ENCODE measurements at regions not wholly inside any gene's neighbourhood (a gene's known extent, or its start where the extent isn't known, plus 50 kb on each side); places are given as distances from the start of the nearest gene placed in this dataset.

DNA sequence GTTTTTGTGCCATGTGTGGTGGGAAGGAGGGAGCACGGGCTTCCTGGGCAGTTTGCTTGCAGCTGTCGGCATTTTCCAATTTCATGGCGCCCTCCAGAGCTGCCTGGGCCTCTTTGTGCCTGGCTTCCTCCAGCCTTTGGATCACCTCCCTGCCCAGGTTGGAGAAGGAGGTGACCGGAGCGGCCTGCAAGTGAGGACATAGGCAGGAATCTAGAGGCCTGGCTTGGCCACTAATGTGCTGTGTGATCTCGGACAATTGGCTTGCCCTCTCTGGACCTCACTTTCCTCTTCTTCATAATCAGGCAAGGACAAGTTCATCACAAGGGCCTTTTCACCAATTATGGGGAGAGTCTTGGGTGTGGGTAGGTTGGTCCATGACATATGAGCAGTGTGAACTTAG is 245.1 kb downstream of the MATN1 start:
- ATAC-seq (replicated peaks in 1 of 2) (no peak), DNase-seq (no peak)
- H3K36me3 Mint-ChIP-seq (ENCODE audit: insufficient read depth in 2 of 2), result peaks cover 7% of the 10 kb centered on the region in 2 donors
- no peak overlapping the region for H3K27ac Mint-ChIP-seq
- H3K4me3 Mint-ChIP-seq, result no peak overlapping the region
- no peaks in the 10 kb centered on the region for H3K4me1 Mint-ChIP-seq (ENCODE audit: low read depth)
- H3K9me3 Mint-ChIP-seq, result peaks cover 4 to 9% of the 10 kb centered on the region in 2 donors
- H3K27me3 Mint-ChIP-seq (ENCODE audit: low read depth), result peaks cover 7% of the 10 kb centered on the region

DNA sequence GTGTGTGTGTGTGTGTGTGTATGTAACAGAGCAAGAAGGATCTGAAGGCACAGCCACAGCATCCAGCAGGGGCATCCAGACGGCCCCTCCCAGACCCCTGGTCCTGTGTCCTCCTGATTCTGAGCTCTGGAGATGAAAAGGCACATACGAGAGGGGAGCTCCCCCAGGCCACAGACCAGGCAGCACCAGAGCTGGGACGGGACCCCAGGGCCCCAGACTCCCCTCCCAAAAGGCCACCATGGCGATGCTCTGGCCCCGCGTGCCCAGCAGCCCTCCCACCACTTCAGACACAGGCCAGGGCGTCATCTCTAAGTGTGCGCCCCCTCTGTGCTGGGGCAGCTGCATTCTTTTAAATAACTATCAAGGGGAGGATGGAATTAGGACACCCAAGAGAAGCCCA is 245.8 kb downstream of the MATN1 start:
- H3K27ac Mint-ChIP-seq, result no peak overlapping the region
- no peaks in the 10 kb centered on the region for H3K4me1 Mint-ChIP-seq (ENCODE audit: low read depth)
- H3K4me3 Mint-ChIP-seq, result no peak overlapping the region
- no peak for DNase-seq
- H3K36me3 Mint-ChIP-seq (ENCODE audit: insufficient read depth in 2 of 2), result peaks cover 7% of the 10 kb centered on the region in 2 donors
- peaks cover 4 to 9% of the 10 kb centered on the region in 2 donors for H3K9me3 Mint-ChIP-seq
- ATAC-seq (replicated peaks in 1 of 2), result no peak
- peaks cover 7% of the 10 kb centered on the region for H3K27me3 Mint-ChIP-seq (ENCODE audit: low read depth)

DNA sequence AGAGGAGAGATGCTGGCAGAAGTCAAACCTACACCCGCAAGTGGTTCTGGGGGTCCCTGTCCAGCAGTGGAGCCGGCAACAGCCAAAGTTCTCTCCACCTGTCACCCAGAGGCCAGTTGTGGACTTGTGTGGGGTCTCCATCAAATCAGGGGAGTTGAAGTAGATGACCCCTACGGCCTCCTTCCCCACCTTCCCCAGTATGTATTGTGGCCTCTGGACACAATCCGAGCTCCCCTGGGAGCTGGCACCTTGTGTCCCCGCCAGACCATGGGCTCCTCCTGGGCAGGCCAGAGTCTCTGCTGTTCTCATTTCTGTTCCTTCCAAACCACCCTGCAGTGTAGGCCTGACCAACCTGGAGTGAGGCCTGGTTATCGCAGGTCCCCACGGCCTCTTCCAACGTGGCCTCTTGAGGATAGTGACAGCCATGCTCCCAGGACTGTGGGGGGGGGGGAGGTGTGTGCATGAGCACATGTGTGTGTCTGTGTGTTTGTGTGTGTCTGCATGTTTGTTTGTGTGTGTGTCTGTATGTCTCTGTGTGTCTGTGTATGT is 246.4 kb downstream of the MATN1 start:
- no peak overlapping the region for H3K4me3 Mint-ChIP-seq
- peaks cover 4 to 9% of the 10 kb centered on the region in 2 donors for H3K9me3 Mint-ChIP-seq
- no peak for DNase-seq
- H3K4me1 Mint-ChIP-seq (ENCODE audit: low read depth), result no peaks in the 10 kb centered on the region
- H3K27me3 Mint-ChIP-seq (ENCODE audit: low read depth), result peaks cover 7% of the 10 kb centered on the region
- H3K36me3 Mint-ChIP-seq (ENCODE audit: insufficient read depth in 2 of 2), result peaks cover 5 to 7% of the 10 kb centered on the region in 2 donors
- no peak overlapping the region for H3K27ac Mint-ChIP-seq
- ATAC-seq (replicated peaks in 1 of 2), result no peak

DNA sequence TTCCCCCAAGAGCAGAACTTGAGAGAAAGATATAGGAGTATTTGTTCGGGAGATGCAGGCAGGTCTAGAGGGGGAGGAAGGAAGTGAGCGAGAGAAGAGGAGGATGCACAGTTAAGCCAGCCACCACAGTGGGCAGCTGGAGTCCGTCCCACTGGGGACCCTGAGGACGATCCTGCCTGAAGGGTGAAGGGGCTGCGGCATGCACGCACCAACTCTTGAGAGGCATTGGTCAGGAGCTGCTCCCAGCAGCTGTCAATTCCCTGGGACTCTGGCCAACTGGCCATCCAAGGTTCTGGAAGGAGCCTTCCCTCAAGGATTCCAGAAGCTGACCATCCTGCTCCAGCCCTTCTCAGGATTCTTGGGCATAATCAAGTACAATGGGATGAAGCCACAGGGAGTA is 246.9 kb downstream of the MATN1 start:
- ATAC-seq (replicated peaks in 1 of 2) (no peak), DNase-seq (no peak)
- Mint-ChIP-seq H3K9me3 (peaks cover 4 to 5% of the 10 kb centered on the region in 2 donors), H3K27ac (no peak overlapping the region), H3K36me3 (ENCODE audit: insufficient read depth in 2 of 2) (peaks cover under 1 to 3% of the 10 kb centered on the region in 2 donors), H3K27me3 (ENCODE audit: low read depth) (peaks cover 7% of the 10 kb centered on the region), H3K4me3 (no peak overlapping the region), H3K4me1 (ENCODE audit: low read depth) (peaks cover 2% of the 10 kb centered on the region)

DNA sequence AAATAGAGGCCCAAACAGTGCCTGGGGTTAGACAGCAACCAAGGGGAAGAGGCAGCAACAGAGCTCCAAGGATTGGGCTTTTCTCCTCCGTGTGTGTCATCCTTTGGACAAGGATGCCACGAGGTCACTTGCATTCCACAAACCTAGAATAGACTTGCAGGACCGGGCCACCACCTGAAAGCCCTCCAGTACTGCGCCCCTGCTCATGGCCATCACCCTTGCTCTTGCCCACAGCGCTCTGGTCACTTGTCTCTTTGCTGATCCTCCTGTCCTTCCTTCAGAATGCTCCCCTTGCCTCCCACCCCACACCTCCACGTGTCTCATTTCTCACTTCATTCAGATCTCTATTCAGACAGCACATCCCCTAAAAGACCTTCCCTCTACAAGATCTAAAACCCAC is 247.4 kb downstream of the MATN1 start:
- Mint-ChIP-seq H3K9me3 (peaks cover 4 to 5% of the 10 kb centered on the region in 2 donors), H3K27ac (no peak overlapping the region), H3K4me3 (no peak overlapping the region), H3K27me3 (ENCODE audit: low read depth) (peaks cover 7% of the 10 kb centered on the region), H3K4me1 (ENCODE audit: low read depth) (peaks cover 6% of the 10 kb centered on the region), H3K36me3 (ENCODE audit: insufficient read depth in 2 of 2) (peaks cover 0 to 3% of the 10 kb centered on the region in 2 donors)
- no peak for DNase-seq
- ATAC-seq (replicated peaks in 1 of 2), result no peak

DNA sequence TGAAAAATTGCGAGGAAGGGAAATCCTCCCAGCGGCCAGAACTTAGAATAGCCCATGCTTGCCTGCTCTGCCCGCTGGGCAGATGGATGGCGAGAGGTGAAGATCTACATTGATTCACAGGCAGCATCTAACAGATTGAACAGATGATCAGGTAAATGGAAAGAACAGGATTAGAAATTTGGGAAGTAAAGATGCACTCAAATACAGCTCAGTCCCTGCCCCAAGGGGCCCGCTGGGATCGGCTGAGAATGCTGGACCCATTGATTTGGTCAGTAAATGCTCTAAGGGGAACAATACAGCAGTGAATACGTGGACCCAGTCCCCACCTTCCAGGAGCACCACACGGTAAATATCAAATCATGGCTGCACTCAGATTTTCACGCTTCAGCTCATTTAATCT is 248.2 kb downstream of the MATN1 start:
- ATAC-seq (replicated peaks in 1 of 2) (no peak), DNase-seq (no peak)
- no peaks in the 10 kb centered on the region for H3K36me3 Mint-ChIP-seq (ENCODE audit: insufficient read depth in 2 of 2)
- H3K4me3 Mint-ChIP-seq, result no peak overlapping the region
- peaks cover 0 to 2% of the 10 kb centered on the region in 2 donors for H3K9me3 Mint-ChIP-seq
- H3K4me1 Mint-ChIP-seq (ENCODE audit: low read depth), result peaks cover 6% of the 10 kb centered on the region
- peaks cover 7% of the 10 kb centered on the region for H3K27me3 Mint-ChIP-seq (ENCODE audit: low read depth)
- H3K27ac Mint-ChIP-seq, result no peak overlapping the region

DNA sequence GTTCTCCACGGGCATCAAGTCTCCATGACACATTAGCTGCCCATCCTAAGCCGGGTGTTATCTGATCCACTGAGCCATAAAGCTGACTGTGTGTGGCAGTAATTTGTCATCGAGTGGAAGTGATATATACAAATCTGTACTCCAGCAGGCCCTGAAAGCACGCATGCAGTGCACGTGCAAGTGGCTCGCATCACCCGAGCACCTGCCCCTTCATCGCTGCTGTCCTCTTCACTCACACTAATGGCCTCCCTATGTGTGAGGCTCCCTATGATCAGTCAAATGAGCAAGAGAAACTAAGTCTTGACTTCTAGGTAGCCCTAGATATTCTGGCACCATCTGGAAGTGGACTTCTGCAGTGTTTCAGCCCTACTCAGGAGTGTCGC is 248.6 kb downstream of the MATN1 start:
- no peak for DNase-seq

DNA sequence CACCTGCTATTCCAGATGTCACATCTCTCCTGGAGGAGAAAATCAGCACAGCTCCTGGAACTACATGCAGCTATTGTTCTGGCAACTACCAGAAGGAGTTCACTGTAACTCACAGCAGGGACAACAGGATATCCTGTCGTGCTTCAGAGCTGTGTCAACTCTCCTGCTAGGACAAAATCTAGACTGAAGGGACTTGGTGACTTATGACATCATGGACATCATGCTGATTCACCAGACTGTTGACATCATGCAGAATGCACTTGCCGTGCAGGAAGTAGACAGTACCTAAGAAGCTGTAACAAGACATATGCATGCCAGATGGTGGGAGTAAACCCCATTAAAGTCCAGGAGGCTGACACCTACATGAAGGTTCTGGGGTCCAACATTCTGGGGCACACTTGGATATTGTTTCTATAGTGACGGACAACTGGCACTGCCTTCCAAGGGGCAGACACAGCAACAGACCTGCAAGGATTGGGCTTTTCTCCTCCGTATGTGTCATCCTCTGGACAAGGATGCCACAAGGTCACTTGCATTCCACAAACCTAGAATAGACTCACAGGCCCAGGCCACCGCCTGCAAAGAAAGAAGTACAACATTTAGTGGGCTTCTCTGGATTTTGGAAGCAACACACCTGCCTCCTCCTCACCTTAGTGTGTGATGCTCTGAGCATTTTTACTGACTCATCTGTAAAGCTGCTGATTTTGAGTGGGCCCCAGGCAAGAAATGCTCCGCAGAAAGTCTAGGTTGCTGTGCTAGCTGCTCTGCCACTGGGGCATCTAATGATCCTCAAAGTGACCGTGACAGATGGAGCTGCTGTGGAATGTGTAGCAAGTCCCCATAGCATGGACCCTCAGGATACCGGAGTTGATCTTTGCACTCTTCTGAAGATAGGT is 249.2 kb downstream of the MATN1 start:
- H3K4me3 Mint-ChIP-seq, result no peak overlapping the region
- H3K9me3 Mint-ChIP-seq, result no peaks in the 10 kb centered on the region
- no peak overlapping the region for H3K27ac Mint-ChIP-seq
- peaks cover 6% of the 10 kb centered on the region for H3K4me1 Mint-ChIP-seq (ENCODE audit: low read depth)
- peaks cover 7% of the 10 kb centered on the region for H3K27me3 Mint-ChIP-seq (ENCODE audit: low read depth)
- DNase-seq (no peak), ATAC-seq (replicated peaks in 1 of 2) (no peak)
- no peaks in the 10 kb centered on the region for H3K36me3 Mint-ChIP-seq (ENCODE audit: insufficient read depth in 2 of 2)

More for the DNA sequence above, 248.6 kb downstream of the MATN1 start:
- Mint-ChIP-seq H3K4me3 (no peak overlapping the region), H3K9me3 (no peaks in the 10 kb centered on the region), H3K36me3 (ENCODE audit: insufficient read depth in 2 of 2) (no peaks in the 10 kb centered on the region), H3K27ac (no peak overlapping the region), H3K27me3 (ENCODE audit: low read depth) (peaks cover 7% of the 10 kb centered on the region), H3K4me1 (ENCODE audit: low read depth) (peaks cover 6% of the 10 kb centered on the region)
- no peak for ATAC-seq (replicated peaks in 1 of 2)

DNA sequence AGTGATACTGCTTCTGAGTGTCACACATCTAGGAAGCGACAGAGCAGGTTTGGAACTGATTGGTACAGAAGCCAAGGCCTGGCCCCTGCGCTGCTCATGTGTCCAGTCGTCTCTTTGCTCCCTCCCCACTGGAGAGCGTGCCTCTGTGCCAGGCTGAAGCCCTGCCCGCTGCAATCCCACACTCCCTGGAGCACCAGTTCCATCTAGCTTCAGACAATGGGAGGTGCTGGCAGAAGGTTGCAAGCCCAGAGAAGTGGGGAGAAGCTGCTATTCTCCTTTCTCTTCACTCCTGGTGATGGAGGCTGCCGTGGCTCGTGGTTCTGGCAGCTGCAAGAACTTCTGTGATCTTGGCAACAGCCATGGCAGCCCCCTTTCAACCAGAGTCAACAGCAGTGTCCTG is 250.9 kb downstream of the MATN1 start:
- Mint-ChIP-seq H3K36me3 (ENCODE audit: insufficient read depth in 2 of 2) (no peaks in the 10 kb centered on the region), H3K27ac (no peak overlapping the region), H3K4me1 (ENCODE audit: low read depth) (peaks cover 6% of the 10 kb centered on the region), H3K4me3 (no peak overlapping the region), H3K27me3 (ENCODE audit: low read depth) (peaks cover 6% of the 10 kb centered on the region), H3K9me3 (no peaks in the 10 kb centered on the region)
- DNase-seq, result no peak
- no peak for ATAC-seq (replicated peaks in 1 of 2)

DNA sequence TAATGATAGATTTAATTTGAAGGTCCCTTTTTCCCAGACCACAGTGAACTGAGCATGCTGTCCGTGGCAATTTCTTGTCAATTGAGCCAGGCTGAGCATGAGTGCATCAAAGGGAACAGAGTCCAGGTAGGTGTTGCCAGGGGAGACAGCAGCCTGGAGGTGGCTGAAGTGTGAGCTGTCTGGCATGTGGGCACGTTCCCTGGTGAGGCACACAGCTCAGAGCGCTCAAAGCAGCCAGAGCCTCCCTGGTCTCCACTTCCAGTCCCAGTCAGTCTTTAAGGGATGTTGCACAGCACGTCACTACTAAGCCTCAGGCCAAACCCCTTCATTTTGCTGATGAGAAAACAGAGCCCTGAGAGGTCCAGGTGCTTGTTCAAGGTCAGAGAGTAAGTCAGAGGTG is 251.4 kb downstream of the MATN1 start:
- no peaks in the 10 kb centered on the region for H3K36me3 Mint-ChIP-seq (ENCODE audit: insufficient read depth in 2 of 2)
- H3K27ac Mint-ChIP-seq, result no peak overlapping the region
- H3K4me1 Mint-ChIP-seq (ENCODE audit: low read depth), result peaks cover 6% of the 10 kb centered on the region
- ATAC-seq (replicated peaks in 1 of 2) (no peak), DNase-seq (no peak)
- H3K9me3 Mint-ChIP-seq, result no peaks in the 10 kb centered on the region
- no peak overlapping the region for H3K4me3 Mint-ChIP-seq
- H3K27me3 Mint-ChIP-seq (ENCODE audit: low read depth), result peaks cover under 1% of the 10 kb centered on the region

DNA sequence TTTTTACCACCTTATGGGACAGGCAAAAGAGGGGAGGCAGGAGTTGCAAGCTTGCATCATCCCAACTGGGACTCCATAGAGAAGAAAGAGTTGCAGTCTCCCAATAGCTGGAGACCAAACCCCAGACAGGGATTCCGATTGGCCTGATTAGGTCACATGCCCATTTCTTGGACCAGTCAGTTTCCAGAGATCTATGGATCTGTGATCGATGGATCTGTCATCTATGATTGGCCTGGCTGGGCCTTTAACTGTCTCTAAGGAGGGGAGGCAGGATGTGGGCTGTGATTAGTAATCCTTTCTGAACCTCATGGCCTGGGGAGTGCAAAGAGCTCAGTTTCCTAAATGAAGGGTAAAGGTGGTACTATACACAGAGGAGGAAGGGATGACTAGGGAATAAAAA is 252.1 kb downstream of the MATN1 start:
- peaks cover 6% of the 10 kb centered on the region for H3K4me1 Mint-ChIP-seq (ENCODE audit: low read depth)
- H3K4me3 Mint-ChIP-seq, result no peak overlapping the region
- H3K27me3 Mint-ChIP-seq (ENCODE audit: low read depth), result no peaks in the 10 kb centered on the region
- DNase-seq (peak in 1 of 2 donors; percentile 1), ATAC-seq (replicated peaks in 1 of 2) (peak in 1 of 2 donors; percentile 49)
- H3K36me3 Mint-ChIP-seq (ENCODE audit: insufficient read depth in 2 of 2), result no peaks in the 10 kb centered on the region
- H3K9me3 Mint-ChIP-seq, result no peaks in the 10 kb centered on the region
- no peak overlapping the region for H3K27ac Mint-ChIP-seq

DNA sequence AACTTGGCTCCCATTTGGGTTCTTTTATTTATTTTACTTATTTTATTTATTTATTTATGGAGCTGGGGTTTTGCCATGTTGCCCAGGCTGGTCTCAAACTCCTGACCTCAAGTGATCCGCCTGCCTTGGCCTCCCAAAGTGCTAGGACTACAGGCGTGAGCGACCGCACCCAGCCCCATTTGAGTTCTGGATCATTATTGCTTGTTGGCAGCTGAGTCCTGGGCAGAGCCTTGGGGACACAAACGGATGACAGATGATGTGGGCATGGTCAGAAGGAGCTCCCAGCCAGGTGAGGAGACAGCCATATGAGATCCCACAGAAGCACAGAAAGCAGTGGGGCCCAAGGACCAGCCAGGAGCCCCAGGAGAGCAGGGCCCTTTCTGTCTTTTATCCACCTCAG is 254.0 kb downstream of the MATN1 start:
- Mint-ChIP-seq H3K4me1 (ENCODE audit: low read depth) (peaks cover 6% of the 10 kb centered on the region), H3K9me3 (no peaks in the 10 kb centered on the region), H3K4me3 (no peak overlapping the region), H3K27ac (no peak overlapping the region), H3K27me3 (ENCODE audit: low read depth) (no peaks in the 10 kb centered on the region), H3K36me3 (ENCODE audit: insufficient read depth in 2 of 2) (no peaks in the 10 kb centered on the region)
- ATAC-seq (replicated peaks in 1 of 2) (no peak), DNase-seq (no peak)

DNA sequence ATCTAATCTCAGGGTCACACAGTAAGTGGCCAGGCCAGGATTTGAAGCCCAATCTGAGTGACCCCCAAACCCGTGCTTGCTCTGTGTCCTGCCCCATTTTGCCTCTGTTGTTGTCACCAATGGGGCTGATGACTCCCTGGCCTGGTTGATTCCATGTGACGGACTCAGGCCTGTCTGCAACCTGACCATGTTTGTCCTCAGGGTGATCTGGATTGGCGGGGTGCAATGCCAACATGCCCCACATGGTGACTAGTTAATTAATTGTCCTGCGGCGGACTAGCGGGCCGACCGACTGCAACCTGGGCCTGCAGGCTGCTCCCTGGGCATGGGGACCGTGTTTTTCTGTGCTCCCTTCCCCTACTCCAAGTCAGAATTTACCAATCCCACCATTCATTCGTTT is 256.3 kb downstream of the MATN1 start:
- no peak overlapping the region for H3K4me3 Mint-ChIP-seq
- ATAC-seq (replicated peaks in 1 of 2) (no peak), DNase-seq (no peak)
- H3K9me3 Mint-ChIP-seq, result no peaks in the 10 kb centered on the region
- no peak overlapping the region for H3K27ac Mint-ChIP-seq
- peaks cover 6% of the 10 kb centered on the region for H3K4me1 Mint-ChIP-seq (ENCODE audit: low read depth)
- H3K36me3 Mint-ChIP-seq (ENCODE audit: insufficient read depth in 2 of 2), result no peaks in the 10 kb centered on the region
- H3K27me3 Mint-ChIP-seq (ENCODE audit: low read depth), result no peaks in the 10 kb centered on the region

DNA sequence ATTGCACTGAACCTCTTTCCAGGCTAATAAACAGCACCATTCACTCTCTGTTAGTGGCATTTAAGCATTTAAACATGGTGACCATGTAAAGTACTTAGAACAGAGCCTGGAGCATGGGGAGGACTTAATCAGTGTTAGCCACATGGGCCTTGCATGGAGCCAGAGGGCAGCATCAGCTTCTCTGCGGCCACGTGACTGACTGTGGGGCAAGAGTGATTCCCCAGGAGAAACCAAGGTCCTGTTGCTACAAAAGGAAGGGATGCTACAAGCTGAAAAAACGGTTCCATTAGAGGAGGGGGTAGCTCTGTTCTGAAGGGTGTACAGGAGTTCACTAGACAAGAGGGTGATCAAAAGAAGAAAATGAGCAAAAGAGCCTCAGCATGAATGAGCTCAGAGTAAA is 256.8 kb downstream of the MATN1 start:
- ATAC-seq (replicated peaks in 1 of 2), result no peak
- Mint-ChIP-seq H3K27me3 (ENCODE audit: low read depth) (no peaks in the 10 kb centered on the region), H3K36me3 (ENCODE audit: insufficient read depth in 2 of 2) (no peaks in the 10 kb centered on the region), H3K4me3 (no peak overlapping the region), H3K27ac (no peak overlapping the region), H3K9me3 (no peaks in the 10 kb centered on the region), H3K4me1 (ENCODE audit: low read depth) (peaks cover 5% of the 10 kb centered on the region)
- no peak for DNase-seq

Measured in activated T-cell treated with anti-CD3 and anti-CD28 coated beads, Interleukin-2, amount 50 U/mL, for 72 hours (primary cell).